Stomach (tissue), 8 donors: ENCODE measurements at regions not wholly inside any gene's neighbourhood (a gene's known extent, or its start where the extent isn't known, plus 50 kb on each side); places are given as distances from the start of the nearest gene placed in this dataset.

ENCODE experiments used
- DNase-seq, 2 donors: peaks; one replicate each; pipeline versions ENCODE4 v3.0.0 to v3.0.0-alpha.2; 2013 to 2019
- H3K27ac ChIP-seq, 5 donors: fragments of 200-600 bp in 4 of 5; sonication (generic) in 4 of 5; one replicate each; pipeline ENCODE4 v1.5.1; 2013 to 2019; ENCODE audit warnings: mild to moderate bottlenecking in 1 of 5, moderate library complexity in 1 of 5
- H3K27me3 ChIP-seq, 3 donors: fragments of 200-600 bp; sonication (generic); one replicate each; pipeline ENCODE4 v1.5.1; 2017 to 2019; ENCODE audit warnings: mixed run types in 1 of 3
- H3K36me3 ChIP-seq, 4 donors: fragments of 200-600 bp; sonication (generic); 1 replicate in 3 of 4; 2 replicates in 1 of 4; pipeline ENCODE4 v1.5.1; 2016 to 2019
- H3K4me1 ChIP-seq, 4 donors: fragments of 200-600 bp; sonication (generic); one replicate each; pipeline ENCODE4 v1.5.1; 2016 to 2019
- H3K4me3 ChIP-seq, 4 donors: fragments of 200-600 bp; sonication (generic) in 3 of 4; one replicate each; pipeline ENCODE4 v1.5.1; 2016 to 2019; ENCODE audit warnings: mild to moderate bottlenecking in 1 of 4
- H3K9me3 ChIP-seq, 4 donors: fragments of 200-600 bp; sonication (generic); one replicate each; pipeline ENCODE4 v1.5.1; 2016 to 2019
- CTCF ChIP-seq, 7 experiments: fragments of 450-650 bp in 4 of 7; fragments of 200-600 bp in 3 of 7; sonication (generic) in 3 of 7; IDR thresholded peaks; one replicate each; pipeline ENCODE4 v1.5.1; 2016 to 2019; ENCODE audit warnings: antibody characterized with exemption in 7 of 7, control low read depth in 2 of 7, mild to moderate bottlenecking in 1 of 7
- EP300 ChIP-seq: sonication (generic); formaldehyde crosslinking; IDR thresholded peaks from one replicate; pipeline ENCODE4 v1.6.1; 2017; ENCODE audit warnings: antibody characterized with exemption
- POLR2A ChIP-seq, 4 donors: fragments of 450-650 bp; IDR thresholded peaks; one replicate each; pipeline ENCODE4 v1.6.1; 2016; ENCODE audit warnings: antibody characterized with exemption in 4 of 4, control low read depth in 2 of 4, mild to moderate bottlenecking in 1 of 4, moderate library complexity in 1 of 4
- POLR2AphosphoS5 ChIP-seq, 3 donors: sonication (generic); formaldehyde crosslinking; IDR thresholded peaks; one replicate each; pipeline ENCODE4 v1.6.1; 2016; ENCODE audit warnings: antibody characterized with exemption in 3 of 3
- WGBS, 5 donors: extraction: QIAGEN DNeasy Blood & Tissue Kit in 3 of 5; methylation state at CpG; one replicate each; pipeline versions ENCODE4 v1.1.5 to v1.1.7; 2013 to 2018; 5-methylcytosine and 5-hydroxymethylcytosine counted together
- intact Hi-C: fragments of 100-400 bp; cut with DNase I; formaldehyde crosslinking; loops from one replicate; pipeline ENCODE4 v1.15.1; 2023; ENCODE audit warnings: low total_unique reads
- donor health status: healthy with polysubstance abuse.
- donor health status: Bipolar disorder and iron deficiency.
- donor health status: healthy.

GRCh38 chr3:146884296-146884695, 279.1 kb upstream of the PLSCR5 start:
- Histone ChIP-seq H3K4me3 (no peak overlapping the region), H3K9me3 (no peaks in the 10 kb centered on the region), H3K36me3 (no peaks in the 10 kb centered on the region), H3K27ac (no peak overlapping the region), H3K4me1 (no peaks in the 10 kb centered on the region), H3K27me3 (no peaks in the 10 kb centered on the region)
- intact Hi-C loops = no loop called here
- no peak for DNase-seq
- 68 to 76% (median 70%) methylated on average over 2 of the region's 2 CpGs for WGBS, 5 donors
- TF ChIP-seq EP300 (no peak), POLR2AphosphoS5 (IDR thresholded peaks at IDR 0.05) (no peak), CTCF (IDR thresholded peaks at IDR 0.05) (no peak), POLR2A (IDR thresholded peaks at IDR 0.05) (no peak)

GRCh38 chr3:146883288-146883687, 278.1 kb upstream of the PLSCR5 start:
- no peak overlapping the region for H3K27ac ChIP-seq
- H3K4me1 ChIP-seq = no peaks in the 10 kb centered on the region
- WGBS, 5 donors = 45 to 64% (median 58%) methylated on average over 1 of the region's 1 CpG
- H3K36me3 ChIP-seq = no peaks in the 10 kb centered on the region
- H3K27me3 ChIP-seq = no peaks in the 10 kb centered on the region
- DNase-seq = no peak
- H3K4me3 ChIP-seq = no peak overlapping the region
- no peak for TF ChIP-seq EP300
- TF ChIP-seq POLR2A (IDR thresholded peaks at IDR 0.05) = no peak
- no peak for TF ChIP-seq POLR2AphosphoS5 (IDR thresholded peaks at IDR 0.05)
- no peak for TF ChIP-seq CTCF (IDR thresholded peaks at IDR 0.05)
- intact Hi-C loops = no loop called here
- H3K9me3 ChIP-seq = no peaks in the 10 kb centered on the region

GRCh38 chr3:146881966-146882760, 277.0 kb upstream of the PLSCR5 start:
- Histone ChIP-seq H3K4me1 (no peaks in the 10 kb centered on the region), H3K36me3 (no peaks in the 10 kb centered on the region), H3K27me3 (no peaks in the 10 kb centered on the region), H3K9me3 (no peaks in the 10 kb centered on the region), H3K4me3 (no peak overlapping the region), H3K27ac (no peak overlapping the region)
- WGBS, 5 donors = 62 to 79% (median 72%) methylated on average over 3 of the region's 3 CpGs
- intact Hi-C loops = no loop called here
- TF ChIP-seq CTCF (IDR thresholded peaks at IDR 0.05) (no peak), POLR2AphosphoS5 (IDR thresholded peaks at IDR 0.05) (no peak), POLR2A (IDR thresholded peaks at IDR 0.05) (no peak), EP300 (no peak)
- no peak for DNase-seq

- Histone ChIP-seq H3K27me3 (no peaks in the 10 kb centered on the region), H3K9me3 (peaks cover 0 to 3% (median under 1%) of the 10 kb centered on the region in 4 donors), H3K36me3 (no peaks in the 10 kb centered on the region), H3K4me3 (no peak overlapping the region), H3K27ac (no peak overlapping the region), H3K4me1 (no peaks in the 10 kb centered on the region)
- TF ChIP-seq POLR2AphosphoS5 (IDR thresholded peaks at IDR 0.05) (no peak), CTCF (IDR thresholded peaks at IDR 0.05) (no peak), EP300 (no peak), POLR2A (IDR thresholded peaks at IDR 0.05) (no peak)
- DNase-seq = no peak
- WGBS, 5 donors = 71 to 85% (median 79%) methylated on average over 6 of the region's 6 CpGs
- intact Hi-C loops = no loop called here
Observed at GRCh38 chr3:146881356-146881755, 276.2 kb upstream of the PLSCR5 start.
